ENCODE measurements at regions not wholly inside any gene's neighbourhood (a gene's known extent, or its start where the extent isn't known, plus 50 kb on each side); places are given as distances from the start of the nearest gene placed in this dataset.

- peaks cover 8% of the 10 kb centered on the region for H3K9me3 Mint-ChIP-seq
- TF ChIP-seq CTCF (IDR thresholded peaks at IDR 0.05), result no peak
- intact Hi-C loops (cut with micrococcal nuclease), result no loop called here
- ATAC-seq (ENCODE audit: low read depth) (no peak), DNase-seq (no peak)
- H3K27ac Mint-ChIP-seq, result no peak overlapping the region
- no peaks in the 10 kb centered on the region for H3K27me3 Mint-ChIP-seq
- H3K4me3 Mint-ChIP-seq, result no peak overlapping the region
- ChIA-PET CTCF (no interaction called here), POLR2A (no interaction called here)
- H3K36me3 Mint-ChIP-seq (ENCODE audit: low read depth), result no peaks in the 10 kb centered on the region
- H3K4me1 Mint-ChIP-seq, result no peaks in the 10 kb centered on the region
Observed at GRCh38 chr18:28706397-28706796, 529.5 kb upstream of the CDH2 start.

GRCh38 chr18:28705482-28705881 is 528.6 kb upstream of the CDH2 start:
- Mint-ChIP-seq H3K27me3 (no peaks in the 10 kb centered on the region), H3K4me1 (no peaks in the 10 kb centered on the region), H3K9me3 (peaks cover 5% of the 10 kb centered on the region), H3K4me3 (no peak overlapping the region), H3K36me3 (ENCODE audit: low read depth) (no peaks in the 10 kb centered on the region), H3K27ac (no peak overlapping the region)
- ChIA-PET POLR2A (no interaction called here), CTCF (no interaction called here)
- intact Hi-C loops (cut with micrococcal nuclease), result no loop called here
- ATAC-seq (ENCODE audit: low read depth) (no peak), DNase-seq (no peak)
- TF ChIP-seq CTCF (IDR thresholded peaks at IDR 0.05), result no peak

- no peak for TF ChIP-seq CTCF (IDR thresholded peaks at IDR 0.05)
- H3K4me3 Mint-ChIP-seq, result no peak overlapping the region
- no peak for ATAC-seq (ENCODE audit: low read depth)
- H3K27me3 Mint-ChIP-seq, result no peaks in the 10 kb centered on the region
- no peaks in the 10 kb centered on the region for H3K36me3 Mint-ChIP-seq (ENCODE audit: low read depth)
- H3K9me3 Mint-ChIP-seq, result peaks cover 10% of the 10 kb centered on the region
- DNase-seq, result no peak
- ChIA-PET CTCF (no interaction called here), POLR2A (no interaction called here)
- H3K4me1 Mint-ChIP-seq, result no peaks in the 10 kb centered on the region
- intact Hi-C loops (cut with micrococcal nuclease), result no loop called here
- no peak overlapping the region for H3K27ac Mint-ChIP-seq
Observed at GRCh38 chr18:28692337-28692736, 515.4 kb upstream of the CDH2 start.

GRCh38 chr18:28691496-28691840 is 514.5 kb upstream of the CDH2 start:
- Mint-ChIP-seq H3K27me3 (no peaks in the 10 kb centered on the region), H3K4me3 (no peak overlapping the region), H3K36me3 (ENCODE audit: low read depth) (no peaks in the 10 kb centered on the region), H3K4me1 (no peaks in the 10 kb centered on the region), H3K9me3 (peaks cover 7% of the 10 kb centered on the region), H3K27ac (no peak overlapping the region)
- ChIA-PET CTCF (no interaction called here), POLR2A (no interaction called here)
- TF ChIP-seq CTCF (IDR thresholded peaks at IDR 0.05), result no peak
- no peak for DNase-seq
- no peak for ATAC-seq (ENCODE audit: low read depth)
- intact Hi-C loops (cut with micrococcal nuclease), result no loop called here

- ChIA-PET POLR2A (no interaction called here), CTCF (no interaction called here)
- Mint-ChIP-seq H3K4me3 (no peak overlapping the region), H3K27ac (no peak overlapping the region), H3K36me3 (ENCODE audit: low read depth) (no peaks in the 10 kb centered on the region), H3K27me3 (no peaks in the 10 kb centered on the region), H3K4me1 (no peaks in the 10 kb centered on the region), H3K9me3 (peaks cover 7% of the 10 kb centered on the region)
- no peak for TF ChIP-seq CTCF (IDR thresholded peaks at IDR 0.05)
- intact Hi-C loops (cut with micrococcal nuclease), result no loop called here
- ATAC-seq (ENCODE audit: low read depth) (no peak), DNase-seq (no peak)
Observed at GRCh38 chr18:28690836-28691495, 514.0 kb upstream of the CDH2 start.
